ENCODE measurements at regions not wholly inside any gene's neighbourhood (a gene's known extent, or its start where the extent isn't known, plus 50 kb on each side); places are given as distances from the start of the nearest gene placed in this dataset.

GRCh38 chr3:5441401-5441800, 253.9 kb downstream of the EDEM1 start:
- TF ChIP-seq CTCF (IDR thresholded peaks at IDR 0.05; ENCODE audit: low read length), result no peak
- no peak for TF ChIP-seq EZH2phosphoT487 (IDR thresholded peaks at IDR 0.05; ENCODE audit: low read length)
